ENCODE measurements at regions not wholly inside any gene's neighbourhood (a gene's known extent, or its start where the extent isn't known, plus 50 kb on each side); places are given as distances from the start of the nearest gene placed in this dataset.

- TF ChIP-seq EZH2 (IDR thresholded peaks at IDR 0.05; ENCODE audit: low read depth, unreplicated experiment) (no peak), CTCF (conservative IDR thresholded peaks at IDR 0.05; ENCODE audit: low read depth in 2 of 2) (no peak), POLR2AphosphoS5 (IDR thresholded peaks at IDR 0.05; ENCODE audit: low read depth) (no peak), CREB1 (CRISPR knock-in tag; IDR thresholded peaks at IDR 0.05; ENCODE audit: low read depth) (no peak), EZH2phosphoT487 (IDR thresholded peaks at IDR 0.05; ENCODE audit: unreplicated experiment) (no peak)
Observed at GRCh38 chr14:70245026-70245425, 56.3 kb upstream of the SLC8A3 start.

Measured in GM23338 (cell line).